Esophagus muscularis mucosa (tissue), 4 donors: ENCODE measurements at regions not wholly inside any gene's neighbourhood (a gene's known extent, or its start where the extent isn't known, plus 50 kb on each side); places are given as distances from the start of the nearest gene placed in this dataset.

Experiments
- DNase-seq: peaks from one replicate; pipeline ENCODE4 v3.0.0-alpha.2; 2017; ENCODE audit errors: extremely low spot score
- H3K27ac ChIP-seq, 4 donors: fragments of 200-600 bp; sonication (generic); replicated peaks in 1 of 4; 1 replicate in 3 of 4; 2 replicates in 1 of 4; pipeline ENCODE4 v1.5.1; 2016 to 2019; ENCODE audit warnings: mild to moderate bottlenecking in 1 of 4
- H3K27me3 ChIP-seq, 4 donors: fragments of 200-600 bp; sonication (generic); one replicate each; pipeline versions ENCODE4 v1.5.1 to v1.6.0; 2016 to 2019
- H3K36me3 ChIP-seq, 4 donors: fragments of 200-600 bp; sonication (generic); one replicate each; pipeline ENCODE4 v1.5.1; 2016 to 2019
- H3K4me1 ChIP-seq, 4 donors: fragments of 200-600 bp; sonication (generic); one replicate each; pipeline ENCODE4 v1.5.1; 2016 to 2019
- H3K4me3 ChIP-seq, 4 donors: fragments of 200-600 bp; sonication (generic); 1 replicate in 2 of 4; 2 replicates in 2 of 4; pipeline ENCODE4 v1.5.1; 2016 to 2019; ENCODE audit warnings: mild to moderate bottlenecking in 4 of 4, moderate library complexity in 1 of 4
- H3K9me3 ChIP-seq, 4 donors: fragments of 200-600 bp; sonication (generic); 1 replicate in 3 of 4; 2 replicates in 1 of 4; pipeline ENCODE4 v1.5.1; 2016 to 2019
- EP300 ChIP-seq: sonication (generic); formaldehyde crosslinking; IDR thresholded peaks from one replicate; pipeline ENCODE4 v1.6.1; 2017; ENCODE audit warnings: antibody characterized with exemption
- POLR2A ChIP-seq: fragments of 450-650 bp; IDR thresholded peaks from one replicate; pipeline ENCODE4 v1.6.1; 2017; ENCODE audit warnings: antibody characterized with exemption, moderate library complexity, mild to moderate bottlenecking, low read depth
- POLR2AphosphoS5 ChIP-seq, 2 donors: sonication (generic); formaldehyde crosslinking; IDR thresholded peaks; one replicate each; pipeline ENCODE4 v1.6.1; 2017; ENCODE audit warnings: antibody characterized with exemption in 2 of 2
- WGBS: methylation state at CpG from one replicate; pipeline ENCODE4 v1.1.5; 2018; 5-methylcytosine and 5-hydroxymethylcytosine counted together
- intact Hi-C: fragments of 100-400 bp; cut with DNase I; formaldehyde crosslinking; loops from one replicate; pipeline ENCODE4 v1.15.1; 2023
- TF ChIP-seq, protein P1 (sequence below), 3 experiments: fragments of 200-600 bp in 2 of 3; fragments of 450-650 bp in 1 of 3; sonication (generic) in 2 of 3; IDR thresholded peaks; one replicate each; pipeline ENCODE4 v1.5.1; 2017 to 2019; ENCODE audit warnings: antibody characterized with exemption in 3 of 3, mild to moderate bottlenecking in 2 of 3, moderate library complexity in 1 of 3

DNA sequence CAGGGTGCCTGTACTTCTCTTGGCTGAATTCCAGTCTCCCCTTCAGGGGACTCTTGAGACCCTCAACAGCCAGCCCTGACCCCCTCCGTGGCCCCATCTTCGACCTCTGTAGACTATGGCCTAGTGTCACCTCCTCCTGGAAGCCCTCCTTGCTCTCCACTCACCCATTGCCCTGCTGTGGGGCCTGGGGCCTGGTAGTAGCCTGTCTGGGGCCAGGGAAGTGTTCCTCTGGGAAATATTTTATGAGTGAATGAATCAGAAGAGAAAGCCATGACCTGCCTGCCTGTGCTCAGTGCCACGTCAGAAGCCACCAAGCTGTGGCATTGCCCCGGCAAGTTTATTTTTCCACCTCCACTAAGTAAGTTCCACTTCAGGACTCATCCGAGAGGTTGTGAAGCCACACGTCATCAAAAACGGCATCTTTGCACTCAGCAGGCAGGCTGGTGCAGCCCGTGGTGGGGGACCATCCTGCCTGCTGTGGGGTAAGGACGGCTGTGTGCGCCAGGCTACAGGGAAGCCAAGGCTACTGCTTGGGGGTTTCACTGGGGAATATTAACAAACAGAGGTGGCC lies 59.6 kb upstream of the PPARA start:
- Histone ChIP-seq H3K4me3 (peak overlapping the region in 1 of 4 donors; percentile 10), H3K36me3 (peaks cover 0 to 71% (median 47%) of the 10 kb centered on the region in 4 donors), H3K27me3 (no peaks in the 10 kb centered on the region), H3K4me1 (peaks cover 99 to 100% (median 100%) of the 10 kb centered on the region in 4 donors), H3K9me3 (no peaks in the 10 kb centered on the region), H3K27ac (peak overlapping the region; percentile 92 to 98 (median 96))
- 93% methylated on average over 2 of the region's 10 CpGs for WGBS
- no peak for DNase-seq
- intact Hi-C loops: no loop called here
- TF ChIP-seq, protein P1, sequence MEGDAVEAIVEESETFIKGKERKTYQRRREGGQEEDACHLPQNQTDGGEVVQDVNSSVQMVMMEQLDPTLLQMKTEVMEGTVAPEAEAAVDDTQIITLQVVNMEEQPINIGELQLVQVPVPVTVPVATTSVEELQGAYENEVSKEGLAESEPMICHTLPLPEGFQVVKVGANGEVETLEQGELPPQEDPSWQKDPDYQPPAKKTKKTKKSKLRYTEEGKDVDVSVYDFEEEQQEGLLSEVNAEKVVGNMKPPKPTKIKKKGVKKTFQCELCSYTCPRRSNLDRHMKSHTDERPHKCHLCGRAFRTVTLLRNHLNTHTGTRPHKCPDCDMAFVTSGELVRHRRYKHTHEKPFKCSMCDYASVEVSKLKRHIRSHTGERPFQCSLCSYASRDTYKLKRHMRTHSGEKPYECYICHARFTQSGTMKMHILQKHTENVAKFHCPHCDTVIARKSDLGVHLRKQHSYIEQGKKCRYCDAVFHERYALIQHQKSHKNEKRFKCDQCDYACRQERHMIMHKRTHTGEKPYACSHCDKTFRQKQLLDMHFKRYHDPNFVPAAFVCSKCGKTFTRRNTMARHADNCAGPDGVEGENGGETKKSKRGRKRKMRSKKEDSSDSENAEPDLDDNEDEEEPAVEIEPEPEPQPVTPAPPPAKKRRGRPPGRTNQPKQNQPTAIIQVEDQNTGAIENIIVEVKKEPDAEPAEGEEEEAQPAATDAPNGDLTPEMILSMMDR (IDR thresholded peaks at IDR 0.05): no peak
- no peak for TF ChIP-seq EP300

DNA sequence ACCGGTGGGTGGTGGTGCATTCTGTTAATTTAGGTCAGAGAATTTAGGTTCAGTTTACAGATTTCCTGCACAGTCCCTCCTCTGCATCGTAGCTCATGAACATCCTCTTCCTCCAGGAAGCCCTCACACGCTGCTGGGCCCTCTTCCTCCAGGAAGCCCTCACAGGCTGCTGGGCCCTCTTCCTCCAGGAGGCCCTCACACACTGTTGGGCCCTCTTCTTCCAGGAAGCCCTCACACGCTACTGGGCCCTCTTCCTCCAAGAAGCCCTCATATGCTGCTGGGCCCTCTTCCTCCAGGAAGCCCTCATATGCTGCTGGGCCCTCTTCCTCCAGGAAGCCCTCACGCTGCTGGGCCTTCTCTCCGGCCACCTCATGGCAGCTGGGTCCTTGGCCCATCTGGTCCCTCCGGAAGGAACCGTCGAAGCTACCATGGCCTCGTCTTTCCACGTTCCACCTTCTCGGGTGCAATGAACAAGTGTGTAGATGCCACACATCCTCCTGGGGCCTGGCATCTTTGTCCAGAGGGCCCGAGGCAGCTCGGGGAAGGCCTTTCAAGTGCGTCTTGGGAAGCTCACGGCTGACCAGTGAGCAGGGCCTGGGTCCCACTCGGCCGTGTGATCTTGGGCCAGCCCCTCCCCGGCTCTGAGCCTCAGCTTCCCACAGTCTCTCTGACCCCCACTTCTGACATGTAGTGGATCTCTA lies 58.9 kb upstream of the PPARA start:
- Histone ChIP-seq H3K27ac (peak overlapping the region; percentile 92 to 98 (median 96)), H3K9me3 (no peaks in the 10 kb centered on the region), H3K4me3 (no peak overlapping the region), H3K4me1 (peaks cover 99 to 100% (median 100%) of the 10 kb centered on the region in 4 donors), H3K27me3 (no peaks in the 10 kb centered on the region), H3K36me3 (peaks cover 0 to 66% (median 44%) of the 10 kb centered on the region in 4 donors)
- no peak for TF ChIP-seq POLR2A
- no peak for TF ChIP-seq EP300
- 84% methylated on average over 17 of the region's 19 CpGs for WGBS
- no peak for DNase-seq
- intact Hi-C loops: no loop called here

DNA sequence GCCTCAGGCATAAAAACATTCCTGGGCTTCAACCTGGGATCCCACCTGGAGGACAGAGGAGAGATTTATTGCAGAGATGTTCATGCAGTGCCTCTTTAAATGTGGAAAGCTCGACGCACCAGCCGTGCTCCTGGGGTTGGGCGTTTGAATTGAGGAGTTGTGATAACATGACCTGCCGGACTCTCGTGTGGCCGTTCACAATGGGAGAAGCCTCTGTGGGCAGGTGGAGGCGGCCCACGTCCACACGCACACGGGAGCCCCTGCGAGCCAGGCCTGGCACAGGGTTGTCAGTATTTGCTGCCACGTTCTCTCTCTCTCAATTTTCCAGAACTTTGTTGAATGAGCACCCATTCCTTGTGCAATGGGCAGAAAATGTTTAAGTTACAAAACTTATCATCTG lies 58.3 kb upstream of the PPARA start:
- intact Hi-C loops: no loop called here
- Histone ChIP-seq H3K36me3 (peaks cover 0 to 62% (median 43%) of the 10 kb centered on the region in 4 donors), H3K4me3 (no peak overlapping the region), H3K27me3 (no peaks in the 10 kb centered on the region), H3K4me1 (peaks cover 98 to 100% (median 100%) of the 10 kb centered on the region in 4 donors), H3K9me3 (no peaks in the 10 kb centered on the region), H3K27ac (peak overlapping the region; percentile 92 to 98 (median 96))
- TF ChIP-seq POLR2A (no peak), EP300 (no peak), POLR2AphosphoS5 (IDR thresholded peaks at IDR 0.05) (no peak)
- TF ChIP-seq, protein P1 (IDR thresholded peaks at IDR 0.05): no peak
- 78% methylated on average over 13 of the region's 13 CpGs for WGBS
- DNase-seq: no peak

DNA sequence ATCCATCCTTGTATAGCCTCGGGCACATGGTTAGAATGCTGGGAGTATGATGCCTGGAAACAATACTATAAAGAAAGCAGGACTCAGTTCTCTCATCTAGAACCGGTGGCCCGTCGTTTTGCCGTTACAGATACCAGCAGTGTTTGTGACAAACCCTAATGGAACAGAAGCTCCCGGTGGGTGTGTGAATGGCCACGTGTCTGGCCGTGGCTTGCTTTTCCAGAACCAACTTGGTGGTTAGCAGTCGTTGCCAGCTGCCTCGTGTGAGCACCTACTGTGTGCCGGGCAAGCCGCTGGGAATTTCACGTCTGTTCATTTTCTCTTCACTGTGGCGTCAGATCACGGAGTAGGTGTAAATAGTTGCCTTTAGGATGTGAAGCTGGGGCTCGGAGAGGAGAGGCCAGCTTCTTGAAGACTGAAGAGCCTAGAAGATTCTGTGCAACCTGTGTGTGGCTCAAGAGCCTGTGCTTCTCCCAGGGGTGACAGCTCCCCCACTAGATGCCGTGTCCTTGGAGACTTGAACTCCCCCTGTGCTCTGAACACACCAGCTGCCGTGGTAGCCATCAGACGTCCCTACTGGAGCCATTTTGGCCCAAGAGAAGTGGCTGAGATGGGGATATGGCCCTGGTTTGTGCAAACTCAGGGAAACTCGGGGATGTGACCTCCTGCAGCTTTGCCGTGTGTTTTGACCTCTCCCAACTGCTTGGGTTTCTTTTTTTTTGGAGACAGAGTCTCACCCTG lies 57.5 kb upstream of the PPARA start:
- Histone ChIP-seq H3K27me3 (no peaks in the 10 kb centered on the region), H3K9me3 (no peaks in the 10 kb centered on the region), H3K4me3 (no peak overlapping the region), H3K36me3 (peaks cover 1 to 60% (median 42%) of the 10 kb centered on the region in 4 donors), H3K4me1 (peaks cover 97 to 100% (median 100%) of the 10 kb centered on the region in 4 donors), H3K27ac (peak overlapping the region; percentile 92 to 98 (median 96))
- no peak for TF ChIP-seq POLR2AphosphoS5 (IDR thresholded peaks at IDR 0.05)
- TF ChIP-seq, protein P1 (IDR thresholded peaks at IDR 0.05): no peak
- no peak for TF ChIP-seq EP300
- no peak for TF ChIP-seq POLR2A
- WGBS: 44% methylated on average over 4 of the region's 21 CpGs
- DNase-seq: no peak
- intact Hi-C loops: no loop called here

DNA sequence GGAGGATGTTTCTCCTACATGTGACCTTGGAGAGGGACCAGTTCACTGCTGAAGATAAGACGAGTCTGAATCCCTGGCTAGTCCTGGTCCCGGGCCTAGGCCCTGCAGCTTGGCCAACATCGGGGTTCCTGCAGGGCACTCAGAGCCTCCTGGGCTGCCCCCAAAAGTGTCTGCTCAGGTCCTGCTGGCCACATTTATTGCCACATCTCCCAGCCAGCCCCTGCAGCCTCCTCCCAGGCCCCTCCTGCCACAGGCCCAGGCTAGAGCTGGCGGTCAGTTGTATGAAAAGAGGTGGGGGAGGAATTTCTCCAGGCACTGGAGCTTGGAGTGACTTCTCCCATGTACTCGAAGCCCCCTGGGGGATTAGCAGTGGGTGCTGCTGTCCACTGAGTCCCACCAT lies 56.5 kb upstream of the PPARA start:
- H3K4me1 ChIP-seq: peaks cover 97 to 100% (median 100%) of the 10 kb centered on the region in 4 donors
- intact Hi-C loops: no loop called here

More for the DNA sequence above, 56.5 kb upstream of the PPARA start:
- Histone ChIP-seq H3K27me3 (no peaks in the 10 kb centered on the region), H3K36me3 (peaks cover 11 to 63% (median 49%) of the 10 kb centered on the region in 4 donors), H3K27ac (peak overlapping the region; percentile 63 to 98 (median 93)), H3K9me3 (no peaks in the 10 kb centered on the region), H3K4me3 (no peak overlapping the region)
- TF ChIP-seq EP300 (no peak), POLR2A (no peak), POLR2AphosphoS5 (IDR thresholded peaks at IDR 0.05) (no peak)
- TF ChIP-seq, protein P1 (IDR thresholded peaks at IDR 0.05): no peak
- DNase-seq: no peak
- 79% methylated on average over 5 of the region's 5 CpGs for WGBS
